ENCODE measurements at regions not wholly inside any gene's neighbourhood (a gene's known extent, or its start where the extent isn't known, plus 50 kb on each side); places are given as distances from the start of the nearest gene placed in this dataset.

DNA sequence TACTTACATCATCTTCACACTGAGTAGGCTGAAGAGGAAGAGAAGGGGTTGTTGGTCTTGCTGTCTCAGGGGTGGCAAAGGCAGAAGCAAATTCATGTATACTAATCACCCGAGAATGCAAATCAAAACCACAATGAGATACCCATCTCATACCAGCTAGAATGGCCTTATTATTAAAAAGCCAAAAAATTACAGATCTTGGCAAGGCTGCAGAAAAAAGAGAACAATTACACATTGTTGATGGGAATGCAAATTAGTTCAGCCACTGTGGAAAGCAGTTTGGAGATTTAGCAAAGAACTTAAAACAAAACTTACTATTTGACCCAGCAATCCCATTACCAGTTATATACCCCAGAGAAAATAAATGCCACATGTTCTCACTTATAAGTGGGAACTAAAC, 154.9 kb downstream of the SEC23A start:
- no peak for DNase-seq (ENCODE audit: low spot score)
- H3K4me2 ChIP-seq: no peak overlapping the region
- H3K79me2 ChIP-seq (ENCODE audit: low read depth): no peaks in the 10 kb centered on the region
- Mint-ChIP-seq H3K27me3 (ENCODE audit: insufficient read depth, low read depth) (peaks cover 2% of the 10 kb centered on the region), H3K4me3 (no peak overlapping the region), H3K9me3 (no peaks in the 10 kb centered on the region), H3K4me1 (no peaks in the 10 kb centered on the region), H3K36me3 (no peaks in the 10 kb centered on the region), H3K27ac (no peak overlapping the region)
- no peaks in the 10 kb centered on the region for H3F3A ChIP-seq (ENCODE audit: low read depth)
- no peak overlapping the region for H2AFZ ChIP-seq (replicated peaks)
- H3K27ac ChIP-seq: no peak overlapping the region
- no peaks in the 10 kb centered on the region for H4K20me1 ChIP-seq (ENCODE audit: low read depth)
- no peak overlapping the region for H3K9ac ChIP-seq
- no peaks in the 10 kb centered on the region for H3K9me3 ChIP-seq (ENCODE audit: low read depth)
- TF ChIP-seq EZH2phosphoT487 (IDR thresholded peaks at IDR 0.05) (no peak), EZH2 (IDR thresholded peaks at IDR 0.05) (no peak)
- TF ChIP-seq, protein P1, sequence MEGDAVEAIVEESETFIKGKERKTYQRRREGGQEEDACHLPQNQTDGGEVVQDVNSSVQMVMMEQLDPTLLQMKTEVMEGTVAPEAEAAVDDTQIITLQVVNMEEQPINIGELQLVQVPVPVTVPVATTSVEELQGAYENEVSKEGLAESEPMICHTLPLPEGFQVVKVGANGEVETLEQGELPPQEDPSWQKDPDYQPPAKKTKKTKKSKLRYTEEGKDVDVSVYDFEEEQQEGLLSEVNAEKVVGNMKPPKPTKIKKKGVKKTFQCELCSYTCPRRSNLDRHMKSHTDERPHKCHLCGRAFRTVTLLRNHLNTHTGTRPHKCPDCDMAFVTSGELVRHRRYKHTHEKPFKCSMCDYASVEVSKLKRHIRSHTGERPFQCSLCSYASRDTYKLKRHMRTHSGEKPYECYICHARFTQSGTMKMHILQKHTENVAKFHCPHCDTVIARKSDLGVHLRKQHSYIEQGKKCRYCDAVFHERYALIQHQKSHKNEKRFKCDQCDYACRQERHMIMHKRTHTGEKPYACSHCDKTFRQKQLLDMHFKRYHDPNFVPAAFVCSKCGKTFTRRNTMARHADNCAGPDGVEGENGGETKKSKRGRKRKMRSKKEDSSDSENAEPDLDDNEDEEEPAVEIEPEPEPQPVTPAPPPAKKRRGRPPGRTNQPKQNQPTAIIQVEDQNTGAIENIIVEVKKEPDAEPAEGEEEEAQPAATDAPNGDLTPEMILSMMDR (IDR thresholded peaks at IDR 0.05): no peak
- H3K27me3 ChIP-seq: no peaks in the 10 kb centered on the region
- no peak overlapping the region for H3K4me3 ChIP-seq
- no peaks in the 10 kb centered on the region for H3K36me3 ChIP-seq
- no peaks in the 10 kb centered on the region for H3K4me1 ChIP-seq

DNA sequence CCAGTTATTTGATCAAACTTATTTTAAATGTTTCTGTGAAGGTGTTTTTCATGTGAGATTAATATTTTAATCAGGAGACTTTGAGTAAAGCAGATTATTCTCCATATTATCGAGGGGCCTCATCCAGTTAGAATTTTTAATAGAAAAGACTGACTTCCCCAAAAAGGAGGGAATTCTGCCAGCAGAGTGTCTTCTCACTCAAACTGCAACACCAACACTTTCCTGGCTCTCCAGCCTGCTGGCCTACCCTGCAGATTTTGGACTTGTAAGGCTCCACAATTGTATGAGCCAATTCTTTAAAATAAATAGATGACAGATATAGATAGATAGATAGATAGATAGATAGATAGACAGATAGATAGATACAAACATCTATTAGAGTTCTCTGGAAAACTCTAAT, 155.7 kb downstream of the SEC23A start:
- no peak overlapping the region for H3K9ac ChIP-seq

DNA sequence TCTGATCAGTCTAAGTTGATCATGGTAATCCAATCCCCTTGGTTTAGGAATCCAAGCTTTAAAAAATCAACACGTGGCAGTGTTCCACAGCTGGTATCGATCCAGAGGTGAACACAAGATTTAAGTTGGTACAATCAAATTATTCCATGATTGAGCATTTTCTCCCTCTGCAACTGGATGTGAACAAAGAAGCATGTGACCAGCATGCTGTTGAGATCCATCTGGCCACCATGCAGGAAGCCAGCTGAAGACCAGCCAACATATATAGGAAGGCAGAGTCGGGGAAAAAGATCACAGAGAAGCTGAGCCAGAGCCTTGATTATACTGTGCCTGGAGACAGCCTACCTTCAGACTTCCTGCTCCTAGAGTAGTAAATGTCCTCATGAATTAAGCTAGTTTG, 158.3 kb downstream of the SEC23A start:
- H3K4me1 Mint-ChIP-seq: no peaks in the 10 kb centered on the region
- H2AFZ ChIP-seq (replicated peaks): no peak overlapping the region
- no peaks in the 10 kb centered on the region for H3K27me3 ChIP-seq
- no peaks in the 10 kb centered on the region for H3F3A ChIP-seq (ENCODE audit: low read depth)
- no peak overlapping the region for H3K4me3 ChIP-seq
- H3K4me2 ChIP-seq: no peak overlapping the region
- H3K27me3 Mint-ChIP-seq (ENCODE audit: insufficient read depth, low read depth): peaks cover 2% of the 10 kb centered on the region
- TF ChIP-seq, protein P1 (IDR thresholded peaks at IDR 0.05): no peak
- TF ChIP-seq EZH2phosphoT487 (IDR thresholded peaks at IDR 0.05) (no peak), EZH2 (IDR thresholded peaks at IDR 0.05) (no peak)
- H3K27ac Mint-ChIP-seq: no peak overlapping the region
- no peak for DNase-seq (ENCODE audit: low spot score)
- no peaks in the 10 kb centered on the region for H3K79me2 ChIP-seq (ENCODE audit: low read depth)
- H3K9me3 Mint-ChIP-seq: no peaks in the 10 kb centered on the region
- no peaks in the 10 kb centered on the region for H4K20me1 ChIP-seq (ENCODE audit: low read depth)
- no peak overlapping the region for H3K9ac ChIP-seq
- H3K27ac ChIP-seq: no peak overlapping the region
- H3K4me3 Mint-ChIP-seq: no peak overlapping the region
- no peaks in the 10 kb centered on the region for H3K36me3 Mint-ChIP-seq
- no peaks in the 10 kb centered on the region for H3K36me3 ChIP-seq
- H3K9me3 ChIP-seq (ENCODE audit: low read depth): no peaks in the 10 kb centered on the region
- H3K4me1 ChIP-seq: no peaks in the 10 kb centered on the region

More for the DNA sequence above, 155.7 kb downstream of the SEC23A start:
- H3K27ac Mint-ChIP-seq: no peak overlapping the region
- H3K9me3 Mint-ChIP-seq: no peaks in the 10 kb centered on the region
- no peaks in the 10 kb centered on the region for H3K79me2 ChIP-seq (ENCODE audit: low read depth)
- no peaks in the 10 kb centered on the region for H4K20me1 ChIP-seq (ENCODE audit: low read depth)
- no peaks in the 10 kb centered on the region for H3K36me3 ChIP-seq
- H3K4me3 ChIP-seq: no peak overlapping the region
- H3K36me3 Mint-ChIP-seq: no peaks in the 10 kb centered on the region
- no peak overlapping the region for H3K4me2 ChIP-seq
- no peaks in the 10 kb centered on the region for H3K4me1 Mint-ChIP-seq
- no peak for DNase-seq (ENCODE audit: low spot score)
- H2AFZ ChIP-seq (replicated peaks): no peak overlapping the region
- no peak for TF ChIP-seq EZH2 (IDR thresholded peaks at IDR 0.05)
- no peak for TF ChIP-seq EZH2phosphoT487 (IDR thresholded peaks at IDR 0.05)
- TF ChIP-seq, protein P1 (IDR thresholded peaks at IDR 0.05): no peak
- no peaks in the 10 kb centered on the region for H3K4me1 ChIP-seq
- no peak overlapping the region for H3K27ac ChIP-seq
- H3K27me3 Mint-ChIP-seq (ENCODE audit: insufficient read depth, low read depth): peaks cover 2% of the 10 kb centered on the region
- no peaks in the 10 kb centered on the region for H3K27me3 ChIP-seq
- no peaks in the 10 kb centered on the region for H3F3A ChIP-seq (ENCODE audit: low read depth)
- no peak overlapping the region for H3K4me3 Mint-ChIP-seq
- H3K9me3 ChIP-seq (ENCODE audit: low read depth): no peaks in the 10 kb centered on the region

Data from neural progenitor cell (in vitro differentiated cells).